Endothelial cell of umbilical vein (primary cell): ENCODE measurements at regions not wholly inside any gene's neighbourhood (a gene's known extent, or its start where the extent isn't known, plus 50 kb on each side); places are given as distances from the start of the nearest gene placed in this dataset.

Experiments
- EZH2 ChIP-seq: IDR thresholded peaks from 2 replicates; pipeline ENCODE4 v1.6.1; 2012; ENCODE audit warnings: borderline replicate concordance, low read depth, mild to moderate bottlenecking, moderate library complexity, low read length, inconsistent platforms; ENCODE audit not compliant: severe bottlenecking
- MYC ChIP-seq: IDR thresholded peaks from one replicate; pipeline ENCODE4 v1.6.1; 2011; ENCODE audit warnings: mild to moderate bottlenecking, low read depth, low read length
- POLR2A ChIP-seq: IDR thresholded peaks from 2 replicates; pipeline ENCODE4 v1.6.1; 2012; ENCODE audit warnings: low read depth, mild to moderate bottlenecking, control low read depth, low read length
- POLR2AphosphoS5 ChIP-seq: IDR thresholded peaks from 2 replicates; pipeline ENCODE4 v1.6.1; 2012; ENCODE audit warnings: low read depth, mild to moderate bottlenecking, control low read depth, low read length, moderate library complexity; ENCODE audit not compliant: insufficient read depth
- TF ChIP-seq, protein P1 (sequence below), 2 donors: IDR thresholded peaks; 1 replicate in 1 of 2; 2 replicates in 1 of 2; pipeline ENCODE4 v1.5.1; 2011; ENCODE audit warnings: low read length in 2 of 2, mild to moderate bottlenecking in 2 of 2, moderate library complexity in 2 of 2, control low read depth in 1 of 2, inconsistent platforms in 1 of 2, low read depth in 1 of 2; ENCODE audit not compliant: insufficient read depth in 1 of 2; ENCODE audit errors: extremely low read depth in 1 of 2
- TF ChIP-seq, protein P2 (sequence below): IDR thresholded peaks from 2 replicates; pipeline ENCODE4 v1.6.1; 2011; ENCODE audit not compliant: insufficient read depth, insufficient read length

GRCh38 chrX:20591246-20591645, 324.5 kb upstream of the RPS6KA3 start:
- TF ChIP-seq POLR2AphosphoS5 = no peak
- TF ChIP-seq, protein P1, sequence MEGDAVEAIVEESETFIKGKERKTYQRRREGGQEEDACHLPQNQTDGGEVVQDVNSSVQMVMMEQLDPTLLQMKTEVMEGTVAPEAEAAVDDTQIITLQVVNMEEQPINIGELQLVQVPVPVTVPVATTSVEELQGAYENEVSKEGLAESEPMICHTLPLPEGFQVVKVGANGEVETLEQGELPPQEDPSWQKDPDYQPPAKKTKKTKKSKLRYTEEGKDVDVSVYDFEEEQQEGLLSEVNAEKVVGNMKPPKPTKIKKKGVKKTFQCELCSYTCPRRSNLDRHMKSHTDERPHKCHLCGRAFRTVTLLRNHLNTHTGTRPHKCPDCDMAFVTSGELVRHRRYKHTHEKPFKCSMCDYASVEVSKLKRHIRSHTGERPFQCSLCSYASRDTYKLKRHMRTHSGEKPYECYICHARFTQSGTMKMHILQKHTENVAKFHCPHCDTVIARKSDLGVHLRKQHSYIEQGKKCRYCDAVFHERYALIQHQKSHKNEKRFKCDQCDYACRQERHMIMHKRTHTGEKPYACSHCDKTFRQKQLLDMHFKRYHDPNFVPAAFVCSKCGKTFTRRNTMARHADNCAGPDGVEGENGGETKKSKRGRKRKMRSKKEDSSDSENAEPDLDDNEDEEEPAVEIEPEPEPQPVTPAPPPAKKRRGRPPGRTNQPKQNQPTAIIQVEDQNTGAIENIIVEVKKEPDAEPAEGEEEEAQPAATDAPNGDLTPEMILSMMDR (IDR thresholded peaks at IDR 0.05; ENCODE audit: extremely low read depth in 1 of 2, insufficient read depth in 1 of 2, low read depth in 1 of 2, low read length in 2 of 2) = no peak
- no peak for TF ChIP-seq POLR2A
- no peak for TF ChIP-seq MYC
- TF ChIP-seq, protein P2, sequence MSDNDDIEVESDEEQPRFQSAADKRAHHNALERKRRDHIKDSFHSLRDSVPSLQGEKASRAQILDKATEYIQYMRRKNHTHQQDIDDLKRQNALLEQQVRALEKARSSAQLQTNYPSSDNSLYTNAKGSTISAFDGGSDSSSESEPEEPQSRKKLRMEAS = no peak
- no peak for TF ChIP-seq EZH2
